ENCODE measurements at regions not wholly inside any gene's neighbourhood (a gene's known extent, or its start where the extent isn't known, plus 50 kb on each side); places are given as distances from the start of the nearest gene placed in this dataset.

- no peaks in the 10 kb centered on the region for H3K36me3 ChIP-seq
- no peak for TF ChIP-seq POLR2A (IDR thresholded peaks at IDR 0.05)
- TF ChIP-seq CTCF (IDR thresholded peaks at IDR 0.05 in 4 of 5, conservative IDR thresholded peaks at IDR 0.05 in 1 of 5): no peak
- H3K4me1 ChIP-seq: no peaks in the 10 kb centered on the region
- DNase-seq (no peak), ATAC-seq (no peak)
- no peaks in the 10 kb centered on the region for H3K9me3 ChIP-seq
- no peak overlapping the region for H3K4me3 ChIP-seq
- no peaks in the 10 kb centered on the region for H3K27me3 ChIP-seq
- no peak overlapping the region for H3K27ac ChIP-seq
- in situ Hi-C loops (cut with MboI; ENCODE audit: low sequenced_read_pairs in 4 of 4) (no loop called here), intact Hi-C loops (cut with DNase I; ENCODE audit: low total_unique reads) (no loop called here)
These were observed 512.3 kb upstream of the RAB6C start for GRCh38 chr2:129467012-129467779.

GRCh38 chr2:129467941-129468340 lies 511.5 kb upstream of the RAB6C start:
- intact Hi-C loops (cut with DNase I; ENCODE audit: low total_unique reads): no loop called here
- Histone ChIP-seq H3K27ac (no peak overlapping the region), H3K4me3 (no peak overlapping the region), H3K4me1 (no peaks in the 10 kb centered on the region), H3K27me3 (no peaks in the 10 kb centered on the region), H3K9me3 (no peaks in the 10 kb centered on the region), H3K36me3 (no peaks in the 10 kb centered on the region)
- DNase-seq (no peak), ATAC-seq (no peak)
- TF ChIP-seq CTCF (IDR thresholded peaks at IDR 0.05 in 4 of 5, conservative IDR thresholded peaks at IDR 0.05 in 1 of 5): no peak
- TF ChIP-seq POLR2A (IDR thresholded peaks at IDR 0.05): no peak
- in situ Hi-C loops (cut with MboI; ENCODE audit: low sequenced_read_pairs in 4 of 4): no loop called here

- no peaks in the 10 kb centered on the region for H3K9me3 ChIP-seq
- H3K36me3 ChIP-seq: no peaks in the 10 kb centered on the region
- DNase-seq (no peak), ATAC-seq (no peak)
- no peaks in the 10 kb centered on the region for H3K4me1 ChIP-seq
- in situ Hi-C loops (cut with MboI; ENCODE audit: low sequenced_read_pairs in 4 of 4) (no loop called here), intact Hi-C loops (cut with DNase I; ENCODE audit: low total_unique reads) (no loop called here)
- no peak for TF ChIP-seq CTCF (IDR thresholded peaks at IDR 0.05 in 4 of 5, conservative IDR thresholded peaks at IDR 0.05 in 1 of 5)
- TF ChIP-seq POLR2A (IDR thresholded peaks at IDR 0.05): no peak
- H3K4me3 ChIP-seq: no peak overlapping the region
- H3K27me3 ChIP-seq: no peaks in the 10 kb centered on the region
- H3K27ac ChIP-seq: no peak overlapping the region
These were observed 510.6 kb upstream of the RAB6C start for GRCh38 chr2:129468879-129469278.

DNA sequence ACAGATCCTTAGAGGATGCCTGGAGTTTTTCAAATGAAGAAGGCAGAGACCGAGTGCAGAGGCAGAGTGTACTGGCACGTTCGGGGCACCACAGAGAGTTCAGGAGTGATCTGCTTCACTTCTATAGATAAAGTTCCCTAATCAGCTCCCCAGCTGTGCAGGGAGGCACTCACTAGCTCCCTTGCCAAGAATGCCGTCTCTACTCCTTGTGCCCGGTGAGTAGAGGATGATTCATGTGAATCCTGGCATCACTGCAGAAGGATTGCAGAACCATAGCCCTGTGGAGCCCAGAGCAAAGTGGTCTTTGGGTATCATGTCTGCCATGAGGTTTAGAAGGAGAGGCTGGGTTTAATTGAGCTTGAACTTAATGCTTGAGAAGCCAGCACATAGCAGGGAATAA lies 510.1 kb upstream of the RAB6C start:
- in situ Hi-C loops (cut with MboI; ENCODE audit: low sequenced_read_pairs in 4 of 4): no loop called here
- no peaks in the 10 kb centered on the region for H3K27me3 ChIP-seq
- no peak overlapping the region for H3K4me3 ChIP-seq
- no peaks in the 10 kb centered on the region for H3K9me3 ChIP-seq
- ATAC-seq (no peak), DNase-seq (no peak)
- H3K36me3 ChIP-seq: no peaks in the 10 kb centered on the region
- intact Hi-C loops (cut with DNase I; ENCODE audit: low total_unique reads): no loop called here
- H3K27ac ChIP-seq: no peak overlapping the region
- no peaks in the 10 kb centered on the region for H3K4me1 ChIP-seq
- no peak for TF ChIP-seq CTCF (IDR thresholded peaks at IDR 0.05 in 4 of 5, conservative IDR thresholded peaks at IDR 0.05 in 1 of 5)
- TF ChIP-seq POLR2A (IDR thresholded peaks at IDR 0.05): no peak

DNA sequence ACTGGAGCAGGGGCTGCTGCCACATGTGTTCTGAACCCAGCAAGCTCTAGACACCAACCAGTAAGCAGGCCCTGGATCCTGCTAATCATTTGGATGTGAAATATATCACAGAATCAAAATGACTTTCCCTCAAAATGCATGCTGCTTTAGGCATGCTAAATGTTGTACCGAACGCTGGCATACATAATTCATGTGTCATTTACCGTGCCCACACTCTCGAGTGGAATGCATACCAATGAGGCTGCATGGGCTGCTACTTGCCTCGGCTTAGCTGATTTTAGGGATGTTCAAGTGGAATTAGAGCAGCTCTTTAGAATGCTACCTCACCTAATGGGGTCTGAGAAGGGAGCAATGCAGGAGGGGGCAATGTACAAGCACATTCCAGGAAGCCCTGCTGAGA lies 509.6 kb upstream of the RAB6C start:
- intact Hi-C loops (cut with DNase I; ENCODE audit: low total_unique reads): no loop called here

More for the DNA sequence above, 509.6 kb upstream of the RAB6C start:
- in situ Hi-C loops (cut with MboI; ENCODE audit: low sequenced_read_pairs in 4 of 4): no loop called here
- Histone ChIP-seq H3K4me3 (no peak overlapping the region), H3K9me3 (no peaks in the 10 kb centered on the region), H3K4me1 (no peaks in the 10 kb centered on the region), H3K27ac (no peak overlapping the region), H3K27me3 (no peaks in the 10 kb centered on the region), H3K36me3 (no peaks in the 10 kb centered on the region)
- no peak for ATAC-seq
- no peak for DNase-seq
- no peak for TF ChIP-seq POLR2A (IDR thresholded peaks at IDR 0.05)
- TF ChIP-seq CTCF (IDR thresholded peaks at IDR 0.05 in 4 of 5, conservative IDR thresholded peaks at IDR 0.05 in 1 of 5): no peak
